Common myeloid progenitor, CD34-positive (primary cell): ENCODE measurements at regions not wholly inside any gene's neighbourhood (a gene's known extent, or its start where the extent isn't known, plus 50 kb on each side); places are given as distances from the start of the nearest gene placed in this dataset.

Source experiments
- CTCF ChIA-PET: fragments of 350-600 bp; sonication (Branson Sonifier 250); formaldehyde crosslinking; loops from one replicate; lab custom pipeline; 2021; ENCODE audit warnings: antibody characterized with exemption; lab: Charles Lee
- POLR2A ChIA-PET: fragments of 350-600 bp; sonication (Branson Sonifier 250); formaldehyde crosslinking; loops from one replicate; lab custom pipeline; 2021; ENCODE audit warnings: antibody characterized with exemption; lab: Charles Lee
- DNase-seq, 3 donors: peaks; one replicate each; pipeline versions ENCODE4 v3.0.0 to v3.0.0-alpha.2; 2013
- H3K27ac ChIP-seq, 2 experiments: 1 replicate in 1 of 2; 2 replicates in 1 of 2; pipeline ENCODE4 v1.7.0; 2013; ENCODE audit warnings: inconsistent platforms in 2 of 2, low read length in 2 of 2, mild to moderate bottlenecking in 2 of 2, low read depth in 1 of 2, moderate library complexity in 1 of 2; ENCODE audit not compliant: severe bottlenecking in 2 of 2, insufficient read depth in 1 of 2, poor library complexity in 1 of 2
- H3K27me3 ChIP-seq, 5 experiments: replicated peaks in 2 of 5; 1 replicate in 3 of 5; 2 replicates in 2 of 5; pipeline versions ENCODE4 v1.6.1 to v1.7.0; 2013; ENCODE audit warnings: low read length in 4 of 5, mild to moderate bottlenecking in 2 of 5, moderate library complexity in 2 of 5, inconsistent platforms in 1 of 5; ENCODE audit not compliant: insufficient read depth in 5 of 5, control insufficient read depth in 4 of 5
- H3K36me3 ChIP-seq, 4 experiments: 1 replicate in 2 of 4; 2 replicates in 2 of 4; pipeline versions ENCODE4 v1.6.1 to v1.7.0; 2013; ENCODE audit warnings: low read length in 3 of 4, control low read depth in 1 of 4, mild to moderate bottlenecking in 1 of 4; ENCODE audit not compliant: control insufficient read depth in 4 of 4, insufficient read depth in 4 of 4
- H3K4me1 ChIP-seq, 4 experiments: 1 replicate in 3 of 4; 2 replicates in 1 of 4; pipeline versions ENCODE4 v1.6.1 to v1.7.1; 2013; ENCODE audit warnings: low read length in 3 of 4, mild to moderate bottlenecking in 3 of 4, control low read depth in 1 of 4, inconsistent platforms in 1 of 4, moderate library complexity in 1 of 4; ENCODE audit not compliant: control insufficient read depth in 4 of 4, insufficient read depth in 4 of 4; ENCODE audit errors: control extremely low read depth in 1 of 4
- H3K4me3 ChIP-seq, 7 experiments: 1 replicate in 4 of 7; 2 replicates in 3 of 7; pipeline versions ENCODE4 v1.5.1 to v1.7.0; 2013; ENCODE audit warnings: mild to moderate bottlenecking in 7 of 7, low read length in 6 of 7, moderate library complexity in 6 of 7, inconsistent platforms in 2 of 7, low read depth in 2 of 7, control low read depth in 1 of 7; ENCODE audit not compliant: insufficient read depth in 4 of 7, control insufficient read depth in 1 of 7; ENCODE audit errors: extremely low read depth in 1 of 7
- H3K9me3 ChIP-seq, 5 experiments: 1 replicate in 4 of 5; 2 replicates in 1 of 5; pipeline versions ENCODE4 v1.6.1 to v1.7.1; 2013; ENCODE audit warnings: low read length in 4 of 5, mild to moderate bottlenecking in 2 of 5, inconsistent platforms in 1 of 5, low read depth in 1 of 5, moderate library complexity in 1 of 5; ENCODE audit not compliant: control insufficient read depth in 4 of 5, insufficient read depth in 2 of 5; ENCODE audit errors: control extremely low read depth in 1 of 5
- WGBS: methylation state at CpG from one replicate; pipeline ENCODE4 v1.1.5; 2013; ENCODE audit not compliant: insufficient coverage; 5-methylcytosine and 5-hydroxymethylcytosine counted together

GRCh38 chr20:21002486-21002885 lies 103.7 kb downstream of the LINC00237 start:
- CTCF ChIA-PET, result no interaction called here
- no peaks in the 10 kb centered on the region for H3K36me3 ChIP-seq
- peaks cover 0 to 17% (median 13%) of the 10 kb centered on the region in 5 experiments for H3K27me3 ChIP-seq
- no peaks in the 10 kb centered on the region for H3K4me1 ChIP-seq
- POLR2A ChIA-PET, result interaction anchor here (0.7 kb wide), 1 partner anchor 101 kb away, joined by 5 read pairs; no protein-coding TSS in a partner anchor
- 95% methylated on average over 4 of the region's 8 CpGs for WGBS
- H3K27ac ChIP-seq, result no peak overlapping the region
- H3K9me3 ChIP-seq, result no peaks in the 10 kb centered on the region
- no peak overlapping the region for H3K4me3 ChIP-seq
- DNase-seq, result no peak

- DNase-seq, result no peak
- 95% methylated on average over 12 of the region's 12 CpGs for WGBS
- H3K4me3 ChIP-seq, result no peak overlapping the region
- H3K27ac ChIP-seq, result no peak overlapping the region
- H3K4me1 ChIP-seq, result no peaks in the 10 kb centered on the region
- ChIA-PET POLR2A (no interaction called here), CTCF (no interaction called here)
- H3K27me3 ChIP-seq, result peaks cover 0 to 26% (median 18%) of the 10 kb centered on the region in 5 experiments
- no peaks in the 10 kb centered on the region for H3K36me3 ChIP-seq
- H3K9me3 ChIP-seq, result no peaks in the 10 kb centered on the region
Observed at GRCh38 chr20:20993372-20993771, 112.8 kb downstream of the LINC00237 start.

- DNase-seq, result no peak
- H3K27me3 ChIP-seq, result peaks cover 0 to 26% (median 15%) of the 10 kb centered on the region in 5 experiments
- no peaks in the 10 kb centered on the region for H3K4me1 ChIP-seq
- ChIA-PET CTCF (no interaction called here), POLR2A (no interaction called here)
- no peak overlapping the region for H3K27ac ChIP-seq
- 93% methylated on average over 12 of the region's 15 CpGs for WGBS
- no peaks in the 10 kb centered on the region for H3K36me3 ChIP-seq
- H3K9me3 ChIP-seq, result no peaks in the 10 kb centered on the region
- H3K4me3 ChIP-seq, result no peak overlapping the region
Observed at GRCh38 chr20:20992686-20993360, 113.3 kb downstream of the LINC00237 start.

- POLR2A ChIA-PET, result no interaction called here
- peaks cover 0 to 24% (median 13%) of the 10 kb centered on the region in 5 experiments for H3K27me3 ChIP-seq
- CTCF ChIA-PET, result no interaction called here
- no peak overlapping the region for H3K4me3 ChIP-seq
- DNase-seq, result no peak
- 100% methylated on average over 3 of the region's 7 CpGs for WGBS
- H3K36me3 ChIP-seq, result no peaks in the 10 kb centered on the region
- no peak overlapping the region for H3K27ac ChIP-seq
- no peaks in the 10 kb centered on the region for H3K4me1 ChIP-seq
- no peaks in the 10 kb centered on the region for H3K9me3 ChIP-seq
Observed at GRCh38 chr20:20992277-20992676, 113.9 kb downstream of the LINC00237 start.

GRCh38 chr20:20989081-20989480 lies 117.1 kb downstream of the LINC00237 start:
- no peaks in the 10 kb centered on the region for H3K4me1 ChIP-seq
- peaks cover 0 to 21% (median 10%) of the 10 kb centered on the region in 5 experiments for H3K27me3 ChIP-seq
- no peak overlapping the region for H3K27ac ChIP-seq
- no peaks in the 10 kb centered on the region for H3K36me3 ChIP-seq
- DNase-seq, result no peak
- ChIA-PET CTCF (no interaction called here), POLR2A (no interaction called here)
- H3K9me3 ChIP-seq, result no peaks in the 10 kb centered on the region
- 100% methylated on average over 1 of the region's 3 CpGs for WGBS
- no peak overlapping the region for H3K4me3 ChIP-seq

GRCh38 chr20:20979934-20980333 lies 126.2 kb downstream of the LINC00237 start:
- Histone ChIP-seq H3K27me3 (peaks cover 0 to 3% (median 0%) of the 10 kb centered on the region in 5 experiments), H3K27ac (no peak overlapping the region), H3K4me1 (no peaks in the 10 kb centered on the region), H3K36me3 (no peaks in the 10 kb centered on the region), H3K4me3 (no peak overlapping the region), H3K9me3 (peaks cover 0 to 16% (median 2%) of the 10 kb centered on the region in 5 experiments)
- DNase-seq, result no peak
- ChIA-PET POLR2A (no interaction called here), CTCF (no interaction called here)

GRCh38 chr20:20977786-20978185 lies 128.4 kb downstream of the LINC00237 start:
- Histone ChIP-seq H3K9me3 (peaks cover 0 to 16% (median 2%) of the 10 kb centered on the region in 5 experiments), H3K36me3 (no peaks in the 10 kb centered on the region), H3K4me1 (no peaks in the 10 kb centered on the region), H3K4me3 (no peak overlapping the region), H3K27me3 (peaks cover 0 to 4% (median 0%) of the 10 kb centered on the region in 5 experiments), H3K27ac (no peak overlapping the region)
- 94% methylated on average over 5 of the region's 5 CpGs for WGBS
- POLR2A ChIA-PET, result no interaction called here
- CTCF ChIA-PET, result no interaction called here
- DNase-seq, result no peak
